ENCODE measurements at regions not wholly inside any gene's neighbourhood (a gene's known extent, or its start where the extent isn't known, plus 50 kb on each side); places are given as distances from the start of the nearest gene placed in this dataset.

- TF ChIP-seq EZH2 (IDR thresholded peaks at IDR 0.05; ENCODE audit: borderline replicate concordance, insufficient read depth, low read depth, low read length, poor library complexity, severe bottlenecking), result no peak
- TF ChIP-seq, protein P1, sequence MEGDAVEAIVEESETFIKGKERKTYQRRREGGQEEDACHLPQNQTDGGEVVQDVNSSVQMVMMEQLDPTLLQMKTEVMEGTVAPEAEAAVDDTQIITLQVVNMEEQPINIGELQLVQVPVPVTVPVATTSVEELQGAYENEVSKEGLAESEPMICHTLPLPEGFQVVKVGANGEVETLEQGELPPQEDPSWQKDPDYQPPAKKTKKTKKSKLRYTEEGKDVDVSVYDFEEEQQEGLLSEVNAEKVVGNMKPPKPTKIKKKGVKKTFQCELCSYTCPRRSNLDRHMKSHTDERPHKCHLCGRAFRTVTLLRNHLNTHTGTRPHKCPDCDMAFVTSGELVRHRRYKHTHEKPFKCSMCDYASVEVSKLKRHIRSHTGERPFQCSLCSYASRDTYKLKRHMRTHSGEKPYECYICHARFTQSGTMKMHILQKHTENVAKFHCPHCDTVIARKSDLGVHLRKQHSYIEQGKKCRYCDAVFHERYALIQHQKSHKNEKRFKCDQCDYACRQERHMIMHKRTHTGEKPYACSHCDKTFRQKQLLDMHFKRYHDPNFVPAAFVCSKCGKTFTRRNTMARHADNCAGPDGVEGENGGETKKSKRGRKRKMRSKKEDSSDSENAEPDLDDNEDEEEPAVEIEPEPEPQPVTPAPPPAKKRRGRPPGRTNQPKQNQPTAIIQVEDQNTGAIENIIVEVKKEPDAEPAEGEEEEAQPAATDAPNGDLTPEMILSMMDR (IDR thresholded peaks at IDR 0.05), result no peak
Observed at GRCh38 chr2:852168-852567, 98.5 kb upstream of the SNTG2 start.
